GM12878 (cell line): ENCODE measurements at regions not wholly inside any gene's neighbourhood (a gene's known extent, or its start where the extent isn't known, plus 50 kb on each side); places are given as distances from the start of the nearest gene placed in this dataset.

Experiments used
- CHD2 ChIP-seq: IDR thresholded peaks from 2 replicates; pipeline ENCODE4 v1.6.1; 2011; ENCODE audit warnings: low read depth, low read length, improper control_type of control experiment, borderline replicate concordance
- CREB1 ChIP-seq: IDR thresholded peaks from 2 replicates; pipeline ENCODE4 v1.6.1; 2012; ENCODE audit warnings: low read depth, mild to moderate bottlenecking, inconsistent platforms
- ELK1 ChIP-seq: IDR thresholded peaks from 2 replicates; pipeline ENCODE4 v1.6.1; 2012; ENCODE audit warnings: low read depth, low read length, improper control_type of control experiment
- FOS ChIP-seq: IDR thresholded peaks from 3 replicates; pipeline ENCODE4 v1.6.1; 2011; ENCODE audit warnings: borderline replicate concordance; ENCODE audit not compliant: insufficient read length; ENCODE audit errors: extremely low read depth
- GABPA ChIP-seq: IDR thresholded peaks from 2 replicates; pipeline ENCODE4 v1.6.1; 2014; ENCODE audit warnings: antibody characterized with exemption, low read depth, mild to moderate bottlenecking, inconsistent platforms
- GATAD2B ChIP-seq: fragments of 450-650 bp; conservative IDR thresholded peaks from 2 replicates; pipeline ENCODE4 v1.6.1; 2017; ENCODE audit warnings: low read depth, mild to moderate bottlenecking, moderate library complexity
- HDGF ChIP-seq: fragments of 450-650 bp; IDR thresholded peaks from 2 replicates; pipeline ENCODE4 v1.6.1; 2016; ENCODE audit warnings: antibody characterized with exemption
- IKZF1 ChIP-seq: fragments of 450-650 bp; conservative IDR thresholded peaks from 2 replicates; pipeline ENCODE4 v1.6.1; 2017; ENCODE audit warnings: antibody characterized with exemption, mild to moderate bottlenecking
- IKZF2 ChIP-seq, 2 experiments: fragments of 450-650 bp; IDR thresholded peaks; 2 replicates each; pipeline ENCODE4 v1.6.1; 2017; ENCODE audit warnings: mild to moderate bottlenecking in 2 of 2, moderate library complexity in 2 of 2
- JUNB ChIP-seq: IDR thresholded peaks from 2 replicates; pipeline ENCODE4 v1.6.1; 2016; ENCODE audit warnings: antibody characterized with exemption, mild to moderate bottlenecking
- KDM1A ChIP-seq: fragments of 200-600 bp; sonication (generic); IDR thresholded peaks from 2 replicates; pipeline ENCODE4 v1.6.1; 2016; ENCODE audit warnings: borderline replicate concordance
- MYB ChIP-seq: fragments of 150-350 bp; IDR thresholded peaks from 2 replicates; pipeline ENCODE4 v1.6.1; 2014; ENCODE audit warnings: mild to moderate bottlenecking, low read depth, low read length, borderline replicate concordance
- NBN ChIP-seq: fragments of 450-650 bp; IDR thresholded peaks from 2 replicates; pipeline ENCODE4 v1.6.1; 2016
- NFIC ChIP-seq: IDR thresholded peaks from 2 replicates; pipeline ENCODE4 v1.6.1; 2012; ENCODE audit warnings: low read depth, mild to moderate bottlenecking, inconsistent platforms, low read length, moderate library complexity
- NFXL1 ChIP-seq: fragments of 450-650 bp; IDR thresholded peaks from 2 replicates; pipeline ENCODE4 v1.6.1; 2017; ENCODE audit warnings: antibody characterized with exemption, mild to moderate bottlenecking, borderline replicate concordance
- NFYB ChIP-seq: IDR thresholded peaks from 2 replicates; pipeline ENCODE4 v1.6.1; 2011; ENCODE audit warnings: low read depth, mild to moderate bottlenecking, low read length, improper control_type of control experiment, moderate library complexity; ENCODE audit not compliant: insufficient read depth
- NR2C2 ChIP-seq: IDR thresholded peaks from 2 replicates; pipeline ENCODE4 v1.6.1; 2011; ENCODE audit warnings: borderline replicate concordance, low read depth; ENCODE audit not compliant: control insufficient read depth, insufficient read length
- PAX8 ChIP-seq: fragments of 450-650 bp; IDR thresholded peaks from 2 replicates; pipeline ENCODE4 v1.6.1; 2017; ENCODE audit warnings: mild to moderate bottlenecking, moderate library complexity
- RAD51 ChIP-seq: fragments of 450-650 bp; IDR thresholded peaks from 2 replicates; pipeline ENCODE4 v1.6.1; 2016; ENCODE audit warnings: moderate library complexity, mild to moderate bottlenecking, inconsistent platforms
- RUNX3 ChIP-seq: IDR thresholded peaks from 2 replicates; pipeline ENCODE4 v1.6.1; 2012; ENCODE audit warnings: low read length, inconsistent platforms
- SIN3A ChIP-seq: IDR thresholded peaks from 2 replicates; pipeline ENCODE4 v1.6.1; 2012; ENCODE audit warnings: low read depth, low read length, improper control_type of control experiment
- STAT1 ChIP-seq: fragments of 450-650 bp; conservative IDR thresholded peaks from 2 replicates; pipeline ENCODE4 v1.6.1; 2014; ENCODE audit warnings: antibody characterized with exemption, mild to moderate bottlenecking
- TARDBP ChIP-seq: IDR thresholded peaks from 2 replicates; pipeline ENCODE4 v1.6.1; 2016; ENCODE audit warnings: borderline replicate concordance
- TBL1XR1 ChIP-seq: IDR thresholded peaks from 2 replicates; pipeline ENCODE4 v1.6.1; 2012; ENCODE audit warnings: low read depth, low read length, improper control_type of control experiment
- TCF12 ChIP-seq: IDR thresholded peaks from 2 replicates; pipeline ENCODE4 v1.6.1; 2011; ENCODE audit warnings: low read depth, mild to moderate bottlenecking, low read length
- TCF3 ChIP-seq: IDR thresholded peaks from 2 replicates; pipeline ENCODE4 v1.6.1; 2012; ENCODE audit warnings: low read depth, mild to moderate bottlenecking, low read length, borderline replicate concordance; ENCODE audit not compliant: insufficient read depth
- YY1 ChIP-seq: IDR thresholded peaks from 2 replicates; pipeline ENCODE4 v1.6.1; 2011; ENCODE audit warnings: low read depth, mild to moderate bottlenecking, low read length
- ZBTB40 ChIP-seq: fragments of 450-650 bp; IDR thresholded peaks from 2 replicates; pipeline ENCODE4 v1.6.1; 2016; ENCODE audit warnings: mild to moderate bottlenecking, moderate library complexity, borderline replicate concordance
- ZNF217 ChIP-seq: fragments of 450-650 bp; IDR thresholded peaks from 2 replicates; pipeline ENCODE4 v1.6.1; 2017; ENCODE audit warnings: antibody characterized with exemption, mild to moderate bottlenecking
- ZNF274 ChIP-seq: IDR thresholded peaks from one replicate; pipeline ENCODE4 v1.8.0; 2011; ENCODE audit not compliant: insufficient read length, insufficient read depth
- ZNF384 ChIP-seq: IDR thresholded peaks from 2 replicates; pipeline ENCODE4 v1.6.1; 2012; ENCODE audit warnings: low read depth, mild to moderate bottlenecking, low read length, improper control_type of control experiment, borderline replicate concordance
- ZZZ3 ChIP-seq: IDR thresholded peaks from 2 replicates; pipeline ENCODE4 v1.6.1; 2011; ENCODE audit warnings: low read depth; ENCODE audit not compliant: control insufficient read depth, insufficient read length

GRCh38 chr4:141497627-141498026 lies 138.8 kb upstream of the IL15 start (continued):
- TF ChIP-seq KDM1A: no peak
- TF ChIP-seq TCF12: peak; percentile 85
- no peak for TF ChIP-seq ZNF384
- no peak for TF ChIP-seq ZBTB40
- peak; percentile 22 to 41; a peak in 1 of 4 replicates for TF ChIP-seq IKZF2 (IDR thresholded peaks at IDR 0.05)
- no peak for TF ChIP-seq GABPA
- TF ChIP-seq FOS: no peak
- TF ChIP-seq CHD2: no peak
- TF ChIP-seq HDGF: no peak
- no peak for TF ChIP-seq TARDBP
- TF ChIP-seq NFIC: peak; percentile 47; the same call in 1 of the 2 replicates
- no peak for TF ChIP-seq ZZZ3
- peak; percentile 75 for TF ChIP-seq JUNB
- TF ChIP-seq ZNF274: no peak
- TF ChIP-seq CREB1: 0 out of 2 replicates have a peak, but pooled peaks have one; percentile 40
- TF ChIP-seq MYB: no peak
- no peak; the same call in 1 of the 2 replicates for TF ChIP-seq IKZF1
- TF ChIP-seq SIN3A: no peak
- TF ChIP-seq RUNX3: peak; percentile 57
- no peak for TF ChIP-seq YY1
- no peak for TF ChIP-seq NBN
- TF ChIP-seq TCF3: peak; percentile 59; the same call in 1 of the 2 replicates
- no peak for TF ChIP-seq GATAD2B
- TF ChIP-seq PAX8: no peak
- no peak for TF ChIP-seq NR2C2
- no peak for TF ChIP-seq ZNF217
- no peak for TF ChIP-seq TBL1XR1
- no peak for TF ChIP-seq NFYB
- TF ChIP-seq STAT1: no peak
- no peak for TF ChIP-seq ELK1
- TF ChIP-seq NFXL1: no peak
- TF ChIP-seq RAD51: no peak
